Subcutaneous abdominal adipose tissue (tissue), 5 donors: ENCODE measurements at regions not wholly inside any gene's neighbourhood (a gene's known extent, or its start where the extent isn't known, plus 50 kb on each side); places are given as distances from the start of the nearest gene placed in this dataset.

ENCODE experiments used
- H3K27ac ChIP-seq: one replicate; pipeline ENCODE4 v1.7.0; 2013; ENCODE audit warnings: low read depth, mild to moderate bottlenecking, inconsistent platforms, low read length, moderate library complexity
- H3K27me3 ChIP-seq, 5 donors: one replicate each; pipeline ENCODE4 v1.7.0; 2013; ENCODE audit warnings: low read length in 5 of 5, inconsistent platforms in 1 of 5; ENCODE audit not compliant: control insufficient read depth in 5 of 5, insufficient read depth in 4 of 5
- H3K36me3 ChIP-seq, 5 donors: one replicate each; pipeline ENCODE4 v1.7.0; 2013; ENCODE audit warnings: low read length in 5 of 5; ENCODE audit not compliant: control insufficient read depth in 5 of 5, insufficient read depth in 5 of 5
- H3K4me1 ChIP-seq, 5 donors: one replicate each; pipeline ENCODE4 v1.7.0; 2013; ENCODE audit warnings: low read length in 5 of 5, mild to moderate bottlenecking in 3 of 5, moderate library complexity in 1 of 5; ENCODE audit not compliant: control insufficient read depth in 5 of 5, insufficient read depth in 5 of 5
- H3K4me3 ChIP-seq, 5 donors: one replicate each; pipeline ENCODE4 v1.7.0; 2013; ENCODE audit warnings: low read length in 5 of 5, low read depth in 1 of 5
- H3K9ac ChIP-seq, 5 donors: one replicate each; pipeline ENCODE4 v1.7.0; 2013; ENCODE audit warnings: low read length in 5 of 5, mild to moderate bottlenecking in 4 of 5, moderate library complexity in 3 of 5
- H3K9me3 ChIP-seq, 5 donors: one replicate each; pipeline ENCODE4 v1.7.0; 2013; ENCODE audit warnings: low read length in 5 of 5; ENCODE audit not compliant: control insufficient read depth in 5 of 5
- donor health status: healthy.
- donor health status: healthy.
- donor health status: healthy.
- donor health status: healthy.
- donor health status: healthy.

GRCh38 chr19:30209617-30210600, 162.3 kb upstream of the ZNF536 start:
- Histone ChIP-seq H3K9ac (no peak overlapping the region), H3K4me3 (no peak overlapping the region), H3K27ac (no peak overlapping the region), H3K4me1 (no peaks in the 10 kb centered on the region), H3K36me3 (no peaks in the 10 kb centered on the region), H3K27me3 (peaks cover 7 to 19% (median 13%) of the 10 kb centered on the region in 5 donors), H3K9me3 (peaks cover 2 to 16% (median 8%) of the 10 kb centered on the region in 5 donors)

DNA sequence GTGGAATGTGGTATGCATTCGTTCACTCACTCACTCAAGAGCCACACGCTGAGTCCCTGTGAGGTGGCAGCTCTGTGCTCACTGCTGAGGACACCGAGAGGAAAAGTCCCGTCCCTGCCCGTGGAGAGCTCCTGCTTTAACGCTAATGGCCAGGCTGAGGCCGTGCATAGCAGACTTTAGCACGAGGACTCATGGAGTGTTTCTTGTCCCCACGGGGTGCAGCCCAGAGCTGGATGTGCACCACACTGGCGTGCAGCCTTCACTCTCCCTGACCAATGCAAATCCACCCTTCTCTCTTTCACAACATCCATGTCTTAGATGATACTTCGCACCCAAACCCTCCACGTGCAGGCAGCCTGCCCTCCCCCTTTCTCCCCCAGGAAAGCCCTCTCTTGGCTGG, 159.6 kb upstream of the ZNF536 start:
- H3K9ac ChIP-seq: no peak overlapping the region

DNA sequence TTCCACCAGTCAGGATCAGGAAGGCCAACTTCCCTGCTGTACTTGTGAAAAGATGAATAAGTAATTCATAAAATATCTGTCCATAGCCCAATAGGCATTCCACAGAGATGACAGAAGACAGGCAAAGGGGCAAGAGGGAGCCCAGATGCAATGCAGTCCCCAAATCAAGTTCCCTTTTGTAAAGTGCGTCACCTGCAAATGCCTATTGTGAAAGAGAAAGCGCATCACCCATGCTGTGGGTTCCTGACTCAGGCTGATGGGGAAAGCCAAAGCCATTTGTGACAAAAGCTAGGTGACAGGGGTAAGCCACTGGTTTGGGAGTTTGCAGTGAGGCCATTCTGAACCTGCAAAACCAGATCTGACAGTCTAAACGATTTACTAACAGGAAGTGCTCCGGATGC, 157.5 kb upstream of the ZNF536 start:
- H3K4me1 ChIP-seq: no peaks in the 10 kb centered on the region
- H3K9me3 ChIP-seq: no peaks in the 10 kb centered on the region
- no peak overlapping the region for H3K9ac ChIP-seq
- H3K27ac ChIP-seq: no peak overlapping the region
- H3K27me3 ChIP-seq: peaks cover 7 to 18% (median 11%) of the 10 kb centered on the region in 5 donors
- no peak overlapping the region for H3K4me3 ChIP-seq
- H3K36me3 ChIP-seq: no peaks in the 10 kb centered on the region

More for the DNA sequence above, 159.6 kb upstream of the ZNF536 start:
- Histone ChIP-seq H3K27ac (no peak overlapping the region), H3K4me1 (no peaks in the 10 kb centered on the region), H3K27me3 (peaks cover 7 to 19% (median 13%) of the 10 kb centered on the region in 5 donors), H3K4me3 (no peak overlapping the region), H3K36me3 (no peaks in the 10 kb centered on the region), H3K9me3 (peaks cover 0 to 1% (median under 1%) of the 10 kb centered on the region in 5 donors)

DNA sequence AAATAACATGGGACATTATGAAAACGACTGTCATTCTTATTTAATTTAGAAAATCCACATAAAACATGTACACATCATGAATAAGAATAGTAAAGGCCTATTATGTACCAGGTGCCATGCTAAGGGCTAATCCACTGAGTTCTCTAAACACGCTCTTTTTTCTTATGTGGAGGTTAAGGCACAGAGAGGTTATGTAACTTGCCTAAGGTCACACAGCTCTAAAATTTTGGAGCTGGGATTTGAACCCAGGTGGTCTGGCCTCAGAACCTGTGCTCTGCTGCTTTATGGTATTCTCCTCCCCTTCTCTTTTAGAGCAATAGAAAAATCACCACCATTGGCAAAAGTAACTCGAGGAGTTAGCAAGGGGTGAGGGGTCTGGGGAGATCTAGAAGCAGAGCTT, 156.9 kb upstream of the ZNF536 start:
- Histone ChIP-seq H3K27me3 (peaks cover 9 to 20% (median 12%) of the 10 kb centered on the region in 5 donors), H3K27ac (no peak overlapping the region), H3K36me3 (no peaks in the 10 kb centered on the region), H3K9ac (no peak overlapping the region), H3K4me1 (no peaks in the 10 kb centered on the region), H3K4me3 (no peak overlapping the region), H3K9me3 (no peaks in the 10 kb centered on the region)

GRCh38 chr19:30216453-30216852, 155.7 kb upstream of the ZNF536 start:
- no peaks in the 10 kb centered on the region for H3K9me3 ChIP-seq
- no peaks in the 10 kb centered on the region for H3K36me3 ChIP-seq
- no peak overlapping the region for H3K4me3 ChIP-seq
- H3K27ac ChIP-seq: no peak overlapping the region
- H3K4me1 ChIP-seq: no peaks in the 10 kb centered on the region
- peaks cover 3 to 24% (median 15%) of the 10 kb centered on the region in 5 donors for H3K27me3 ChIP-seq
- H3K9ac ChIP-seq: no peak overlapping the region

DNA sequence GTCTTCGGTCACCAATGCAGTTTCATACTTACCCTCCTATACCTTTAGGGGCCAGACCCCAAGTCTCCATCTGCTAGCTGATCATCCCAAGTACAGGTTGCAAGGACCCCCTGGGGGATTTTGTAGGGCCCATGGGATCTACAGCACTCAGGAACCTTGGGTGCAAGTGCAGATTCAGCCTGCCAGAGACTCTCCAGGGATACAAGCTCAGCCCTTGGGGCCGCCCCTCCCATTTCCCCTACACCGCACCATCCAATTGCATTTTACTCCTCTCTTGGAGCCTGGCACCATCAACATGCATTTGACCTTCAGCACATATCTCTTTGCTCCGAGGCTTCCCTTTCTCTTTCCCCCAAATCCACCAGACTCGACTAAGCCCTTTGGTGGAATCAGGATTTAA, 154.7 kb upstream of the ZNF536 start:
- Histone ChIP-seq H3K4me3 (no peak overlapping the region), H3K4me1 (peaks cover 0 to 2% (median 0%) of the 10 kb centered on the region in 5 donors), H3K27ac (no peak overlapping the region), H3K36me3 (no peaks in the 10 kb centered on the region), H3K9ac (no peak overlapping the region), H3K9me3 (no peaks in the 10 kb centered on the region), H3K27me3 (peaks cover 3 to 27% (median 19%) of the 10 kb centered on the region in 5 donors)

GRCh38 chr19:30219702-30220101, 152.5 kb upstream of the ZNF536 start:
- Histone ChIP-seq H3K4me3 (no peak overlapping the region), H3K27me3 (peaks cover 3 to 40% (median 28%) of the 10 kb centered on the region in 5 donors)

GRCh38 chr19:30221176-30221575, 151.0 kb upstream of the ZNF536 start:
- Histone ChIP-seq H3K4me3 (no peak overlapping the region), H3K9ac (no peak overlapping the region), H3K4me1 (peaks cover 0 to 13% (median 7%) of the 10 kb centered on the region in 5 donors), H3K27ac (no peak overlapping the region), H3K9me3 (no peaks in the 10 kb centered on the region), H3K27me3 (peaks cover 4 to 40% (median 35%) of the 10 kb centered on the region in 5 donors), H3K36me3 (no peaks in the 10 kb centered on the region)

More at GRCh38 chr19:30219702-30220101, 152.5 kb upstream of the ZNF536 start:
- no peaks in the 10 kb centered on the region for H3K36me3 ChIP-seq
- peaks cover 0 to 4% (median 0%) of the 10 kb centered on the region in 5 donors for H3K4me1 ChIP-seq
- H3K9me3 ChIP-seq: no peaks in the 10 kb centered on the region
- no peak overlapping the region for H3K9ac ChIP-seq
- H3K27ac ChIP-seq: no peak overlapping the region

DNA sequence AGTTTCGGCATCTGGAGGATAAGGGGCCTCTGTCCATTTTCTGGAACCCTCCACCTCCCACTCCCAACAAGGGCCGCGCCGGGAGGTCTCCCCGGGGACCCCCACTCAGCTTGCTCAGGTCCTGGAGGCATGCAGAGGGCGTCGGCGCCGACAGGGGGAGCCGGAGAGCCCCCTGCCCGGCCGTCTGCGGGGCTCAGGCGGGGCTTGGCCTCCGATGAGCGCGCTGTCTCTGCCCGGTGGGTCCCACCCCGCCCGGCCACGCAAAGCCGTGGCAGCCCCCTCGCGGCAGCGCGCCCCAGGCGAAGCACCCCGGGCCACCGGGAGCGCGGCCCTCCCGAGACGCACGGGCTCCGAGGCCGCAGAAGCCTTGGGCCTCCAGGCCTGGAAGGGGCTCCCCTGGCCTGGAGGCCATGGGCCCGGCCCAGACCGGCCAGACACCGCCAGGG, 149.7 kb upstream of the ZNF536 start:
- no peak overlapping the region for H3K27ac ChIP-seq
- peaks cover 0 to 26% (median 19%) of the 10 kb centered on the region in 5 donors for H3K4me1 ChIP-seq
- H3K4me3 ChIP-seq: no peak overlapping the region
- no peak overlapping the region for H3K9ac ChIP-seq
- H3K36me3 ChIP-seq: no peaks in the 10 kb centered on the region
- H3K9me3 ChIP-seq: no peaks in the 10 kb centered on the region
- peaks cover 12 to 49% (median 44%) of the 10 kb centered on the region in 5 donors for H3K27me3 ChIP-seq
